NCI-H524 (cell line): ENCODE measurements at regions not wholly inside any gene's neighbourhood (a gene's known extent, or its start where the extent isn't known, plus 50 kb on each side); places are given as distances from the start of the nearest gene placed in this dataset.
"Not testable (repeated sequence)": the region's sequence is repeated elsewhere in the genome, so short reads cannot be mapped to it uniquely, and the experiment has no call there.

Experiments used
- DNase-seq, 2 experiments: peaks; one replicate each; lab custom pipeline; 2025; lab: John Stamatoyannopoulos, UW

- no peak for DNase-seq
These were observed 161.3 kb upstream of the RREB1 start for GRCh38 chr6:6946206-6947155.

DNA sequence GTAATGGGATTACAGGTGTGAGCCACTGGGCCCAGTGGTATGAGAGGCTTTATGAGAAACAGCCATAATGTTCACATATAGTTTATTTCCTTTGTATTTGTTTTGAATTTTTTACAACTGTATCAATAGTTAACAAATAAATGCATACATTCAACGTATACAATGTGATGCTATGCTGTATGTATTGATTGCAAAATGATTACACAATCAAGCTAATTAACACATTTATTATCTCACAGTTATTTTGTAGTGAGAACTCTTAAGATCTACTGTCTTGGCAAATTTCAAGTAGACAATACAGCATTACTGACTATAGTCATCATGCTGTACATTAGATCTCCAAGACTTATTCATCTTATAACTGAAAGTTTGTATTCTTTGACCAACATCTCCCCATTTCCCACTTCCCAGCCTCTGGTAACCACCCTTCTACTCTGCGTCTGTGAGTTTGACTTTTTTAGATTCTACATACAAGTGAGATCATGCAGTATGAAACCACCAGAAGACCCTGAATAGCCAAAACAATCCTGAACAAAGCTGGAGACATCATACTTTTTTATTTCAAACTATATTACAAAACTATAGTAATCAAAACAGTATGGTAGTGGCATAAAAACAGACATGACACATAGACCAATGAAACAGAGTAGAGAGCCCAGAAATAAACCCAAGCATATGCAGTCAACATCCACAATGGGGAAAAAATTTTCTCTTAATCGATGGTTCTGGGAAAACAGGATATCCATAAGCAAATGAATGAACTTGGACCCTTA lies 157.2 kb upstream of the RREB1 start:
- DNase-seq: no peak

DNA sequence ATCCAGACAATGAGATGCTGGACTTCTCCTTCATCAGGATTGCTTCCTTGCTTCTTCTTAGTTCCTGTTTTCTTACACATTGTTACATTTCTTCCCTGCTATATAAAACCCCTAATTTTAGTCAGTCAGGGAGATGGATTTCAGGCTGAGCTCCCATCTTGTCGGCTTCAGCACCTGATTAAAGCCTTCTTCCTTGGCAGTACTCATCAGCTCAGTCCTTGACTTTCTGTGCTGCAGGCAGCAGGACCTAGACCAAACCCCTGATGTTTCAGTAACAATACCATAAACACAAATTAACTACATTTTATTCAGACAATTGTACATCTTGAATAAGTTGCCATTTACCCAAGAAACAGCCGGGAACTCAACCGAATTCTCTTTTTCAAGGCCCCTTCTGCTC lies 156.4 kb upstream of the RREB1 start:
- DNase-seq: no peak

DNA sequence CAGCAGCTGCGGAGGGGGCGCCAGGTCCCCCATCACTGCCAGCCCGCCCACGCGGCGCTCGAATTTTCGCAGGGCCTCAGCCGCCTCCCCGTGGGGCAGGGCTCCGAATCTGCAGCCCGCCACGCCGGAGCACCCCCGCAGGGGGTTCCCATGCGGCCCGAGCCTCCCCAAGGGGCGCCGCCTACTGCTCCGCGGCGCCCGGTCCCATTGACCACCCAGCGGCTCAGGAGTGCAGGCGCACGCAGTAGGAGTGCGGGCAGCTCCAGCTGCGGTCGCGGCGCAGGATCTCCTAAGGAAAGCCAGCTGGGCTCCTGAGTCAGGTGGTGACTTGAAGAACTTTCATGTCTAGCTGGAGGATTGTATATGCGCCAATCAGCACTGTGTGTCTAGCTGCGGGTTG lies 155.3 kb upstream of the RREB1 start:
- DNase-seq: no peak

GRCh38 chr6:6952927-6953326 lies 154.8 kb upstream of the RREB1 start:
- not testable (repeated sequence) for DNase-seq

DNA sequence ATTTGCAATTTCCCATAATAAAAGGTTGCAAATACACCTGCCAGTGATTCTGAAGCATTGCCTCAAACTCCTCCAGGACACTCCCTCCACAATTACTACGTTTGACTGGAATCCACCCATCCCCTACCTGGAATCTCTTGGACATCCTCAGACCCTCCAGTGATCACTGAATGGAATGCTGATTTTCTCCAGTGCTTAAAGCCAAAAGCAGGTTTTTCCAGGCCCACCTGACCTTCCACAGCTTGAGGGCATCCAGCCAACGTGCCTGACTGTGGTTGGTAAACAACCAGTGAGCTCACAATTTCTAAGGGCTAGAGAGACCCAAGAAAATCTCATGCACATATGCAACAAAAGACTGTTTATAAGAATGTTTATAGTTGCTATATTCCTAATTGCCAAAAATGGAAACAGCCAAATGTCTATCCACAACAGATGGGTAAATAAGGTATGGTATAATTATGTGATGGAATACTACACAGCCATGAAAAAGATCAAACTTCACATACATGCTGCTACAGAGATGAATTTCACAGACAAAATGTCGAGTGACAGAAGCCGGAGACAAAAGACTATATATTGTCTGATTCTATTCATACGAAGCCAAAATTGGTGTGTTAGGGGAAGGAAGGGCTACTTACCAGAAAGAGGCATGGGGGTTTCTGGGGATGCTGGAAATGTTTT lies 147.1 kb upstream of the RREB1 start:
- DNase-seq: no peak

DNA sequence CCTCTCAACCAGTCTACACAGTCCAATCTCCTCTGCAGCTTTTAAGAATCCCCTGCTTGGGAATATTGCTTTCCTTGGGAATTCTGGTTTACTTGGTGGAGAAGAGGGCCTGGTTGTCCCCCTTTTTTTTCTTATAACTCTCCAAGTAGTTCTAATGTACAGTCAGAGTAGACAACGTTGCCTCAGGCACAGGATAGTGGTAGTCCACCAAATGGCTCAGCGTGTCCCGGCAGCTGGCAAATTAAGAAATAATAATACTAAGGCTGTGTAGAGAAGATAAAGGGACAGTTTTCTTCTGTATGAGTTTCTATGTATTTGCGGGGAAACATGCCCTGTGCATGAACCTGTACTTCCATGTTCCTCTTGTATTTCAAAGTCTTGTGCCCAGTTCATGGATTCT lies 145.7 kb upstream of the RREB1 start:
- no peak for DNase-seq

- no peak for DNase-seq
These were observed 145.1 kb upstream of the RREB1 start for GRCh38 chr6:6962699-6963098.

DNA sequence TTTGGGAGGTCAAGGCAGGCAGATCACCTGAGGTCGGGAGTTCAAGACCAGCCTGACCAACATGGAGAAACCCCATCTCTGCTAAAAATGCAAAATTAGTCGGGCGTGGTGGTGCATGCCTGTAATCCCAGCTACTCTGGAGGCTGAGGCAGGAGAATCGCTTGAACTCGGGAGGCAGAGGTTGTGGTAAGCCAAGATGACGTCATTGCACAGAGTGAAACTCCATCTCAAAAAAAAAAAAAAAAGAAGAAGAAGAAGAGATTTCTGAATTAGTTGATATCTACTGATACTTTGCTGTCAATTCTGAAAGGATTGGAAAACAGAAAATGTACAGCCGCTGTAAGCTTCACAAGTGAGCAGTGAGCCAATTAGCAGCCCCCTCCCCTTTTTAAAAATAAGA lies 144.4 kb upstream of the RREB1 start:
- not testable (repeated sequence) for DNase-seq

- no peak for DNase-seq
These were observed 143.1 kb upstream of the RREB1 start for GRCh38 chr6:6964675-6965074.

- DNase-seq: no peak
These were observed 141.6 kb upstream of the RREB1 start for GRCh38 chr6:6966127-6966526.

GRCh38 chr6:6966569-6966968 lies 141.2 kb upstream of the RREB1 start:
- DNase-seq: no peak

- no peak for DNase-seq
These were observed 139.4 kb upstream of the RREB1 start for GRCh38 chr6:6968357-6968730.

DNA sequence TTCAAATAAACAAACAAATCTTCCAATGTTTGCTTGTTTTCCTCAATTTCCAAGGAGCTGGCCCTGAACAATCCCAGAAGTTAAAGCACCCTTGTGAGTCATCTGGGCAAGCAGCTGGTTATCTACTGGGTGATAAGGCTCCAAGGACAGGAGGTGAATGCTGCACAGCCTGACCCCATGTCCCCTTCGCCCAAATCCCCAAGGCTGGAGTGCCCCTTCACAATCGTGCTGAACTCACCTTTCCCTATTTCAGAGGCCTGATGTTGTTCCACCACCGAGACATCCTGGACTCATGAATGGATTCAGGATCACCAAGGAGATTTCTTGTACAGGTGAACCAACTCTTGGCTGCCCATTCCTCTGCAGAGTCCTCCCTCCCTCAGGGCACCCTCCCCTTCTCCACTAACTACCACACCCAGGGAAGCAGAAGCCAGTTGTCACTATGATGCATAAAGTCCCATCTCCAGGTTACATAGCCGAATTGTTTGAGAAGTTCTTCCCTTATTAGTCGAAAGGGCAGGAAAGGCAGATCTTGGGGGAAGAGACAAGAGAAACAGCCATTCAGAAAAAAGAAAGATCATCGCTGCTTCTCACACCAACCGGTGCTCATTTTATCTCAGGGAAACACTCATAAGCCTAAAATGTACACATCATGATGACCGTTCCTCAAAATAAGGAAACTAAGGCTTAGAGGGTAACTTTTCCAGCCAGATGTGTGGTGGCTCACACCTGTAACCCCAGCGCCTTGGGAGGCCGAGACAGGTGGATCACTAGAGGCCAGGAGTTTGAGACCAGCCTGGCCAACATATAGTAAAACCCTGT lies 138.8 kb upstream of the RREB1 start:
- DNase-seq: no peak

DNA sequence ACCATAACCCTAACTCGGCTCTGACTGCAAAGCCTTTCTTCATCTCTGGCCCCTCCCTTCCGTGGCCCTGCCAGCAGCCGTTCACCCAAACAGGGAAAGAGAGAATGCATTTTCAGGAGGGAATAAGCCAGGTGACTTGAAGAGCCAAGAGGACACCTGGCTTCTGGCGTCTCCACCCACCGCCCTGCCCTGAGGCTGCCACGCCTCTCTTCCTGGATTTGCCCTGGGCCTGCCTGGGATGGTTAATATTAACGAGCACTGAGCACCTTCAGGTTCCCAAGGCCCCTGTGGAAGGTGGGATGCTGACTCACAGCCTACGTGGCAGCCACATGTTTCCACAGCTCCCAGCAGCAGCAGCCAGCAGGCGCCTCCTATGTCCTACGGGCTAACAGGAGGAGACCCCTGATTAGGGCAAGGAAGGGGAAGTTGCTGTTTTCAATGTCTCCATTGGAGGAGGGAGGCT lies 138.0 kb upstream of the RREB1 start:
- DNase-seq: no peak

DNA sequence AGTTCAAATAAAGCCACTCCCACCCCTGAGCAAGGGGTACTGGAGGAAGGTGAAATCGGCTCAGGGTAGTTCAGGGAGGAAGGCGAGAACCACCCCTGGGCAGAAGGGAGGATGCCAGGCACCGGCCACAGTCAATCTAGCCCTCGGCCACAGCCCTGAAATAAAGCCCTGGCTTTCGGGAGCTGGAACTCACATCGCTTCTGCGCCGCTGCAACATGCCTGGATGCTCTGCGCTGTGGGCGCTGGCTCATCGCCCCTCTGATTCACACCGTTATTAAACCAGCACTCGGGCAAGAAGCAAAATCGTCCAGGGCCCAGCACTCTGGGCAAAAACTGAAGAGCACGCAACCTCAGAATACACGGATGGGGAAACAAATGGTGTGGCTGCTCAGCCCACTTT lies 136.9 kb upstream of the RREB1 start:
- no peak for DNase-seq

- no peak for DNase-seq
These were observed 136.4 kb upstream of the RREB1 start for GRCh38 chr6:6971369-6971768.

GRCh38 chr6:6972456-6972855 lies 135.3 kb upstream of the RREB1 start:
- DNase-seq: no peak

DNA sequence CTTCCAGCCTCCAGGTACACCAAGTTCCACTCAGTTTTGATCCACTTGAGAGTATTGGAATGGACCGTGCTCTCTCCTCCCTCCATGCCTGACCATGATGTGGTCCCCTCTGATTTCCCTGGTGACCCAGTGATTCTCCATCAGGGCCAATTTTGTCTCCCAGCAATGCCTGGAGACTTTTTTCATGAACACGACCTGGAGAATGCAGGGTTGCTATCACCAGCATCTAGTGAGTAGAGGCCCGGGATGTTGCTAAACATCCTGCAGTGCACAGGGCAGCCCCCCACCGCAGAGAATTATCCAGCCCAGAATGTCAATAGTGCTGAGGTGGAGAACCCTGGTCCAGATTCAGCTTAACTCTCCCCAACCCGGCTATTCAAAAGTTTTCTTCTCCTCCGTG lies 134.0 kb upstream of the RREB1 start:
- no peak for DNase-seq

- DNase-seq: no peak
These were observed 132.2 kb upstream of the RREB1 start for GRCh38 chr6:6975459-6976111.

DNA sequence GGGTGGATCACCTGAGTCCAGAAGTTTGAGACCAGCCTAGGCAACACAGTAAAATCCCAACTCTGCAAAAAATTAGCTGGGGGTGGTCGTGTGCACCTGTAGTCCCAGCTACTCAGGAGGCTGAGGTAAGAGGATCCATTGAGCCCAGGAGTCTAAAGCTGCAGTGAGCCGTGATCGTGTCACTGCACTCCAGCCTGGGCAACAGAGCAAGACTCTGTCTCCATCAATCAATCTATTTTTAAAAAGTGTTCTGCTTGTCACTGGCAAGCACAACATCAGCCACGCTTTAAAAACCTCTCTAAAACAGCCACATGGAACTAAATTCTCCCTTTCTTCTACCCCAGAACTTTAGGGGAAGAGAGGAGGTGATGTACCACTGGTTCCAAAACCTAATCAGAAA lies 131.6 kb upstream of the RREB1 start:
- no peak for DNase-seq
